D341Med (cell line): ENCODE measurements at regions not wholly inside any gene's neighbourhood (a gene's known extent, or its start where the extent isn't known, plus 50 kb on each side); places are given as distances from the start of the nearest gene placed in this dataset.
"Not testable (repeated sequence)": the region's sequence is repeated elsewhere in the genome, so short reads cannot be mapped to it uniquely, and the experiment has no call there.

Experiments
- DNase-seq: peaks from one replicate; pipeline ENCODE4 v3.0.0; 2012; ENCODE audit warnings: low spot score

DNA sequence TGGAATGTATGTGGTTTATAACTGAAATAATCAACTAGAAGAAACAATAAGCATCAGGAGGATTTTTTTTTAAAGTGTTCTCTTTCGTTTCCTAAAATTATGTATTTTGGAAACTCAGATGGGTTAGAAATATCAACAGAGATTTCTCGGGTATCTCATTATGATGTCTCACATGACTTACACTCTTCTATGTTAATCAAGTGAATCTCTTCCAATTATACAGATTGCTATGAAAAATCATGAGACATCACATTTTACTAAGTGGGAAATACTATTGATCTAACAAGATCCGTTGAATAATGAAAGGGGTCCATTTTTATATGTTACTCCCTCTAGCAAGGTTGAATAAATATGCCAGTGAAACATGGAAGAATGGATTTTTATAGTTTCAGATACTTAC, 54.7 kb upstream of the NRIP1 start:
- no peak for DNase-seq

DNA sequence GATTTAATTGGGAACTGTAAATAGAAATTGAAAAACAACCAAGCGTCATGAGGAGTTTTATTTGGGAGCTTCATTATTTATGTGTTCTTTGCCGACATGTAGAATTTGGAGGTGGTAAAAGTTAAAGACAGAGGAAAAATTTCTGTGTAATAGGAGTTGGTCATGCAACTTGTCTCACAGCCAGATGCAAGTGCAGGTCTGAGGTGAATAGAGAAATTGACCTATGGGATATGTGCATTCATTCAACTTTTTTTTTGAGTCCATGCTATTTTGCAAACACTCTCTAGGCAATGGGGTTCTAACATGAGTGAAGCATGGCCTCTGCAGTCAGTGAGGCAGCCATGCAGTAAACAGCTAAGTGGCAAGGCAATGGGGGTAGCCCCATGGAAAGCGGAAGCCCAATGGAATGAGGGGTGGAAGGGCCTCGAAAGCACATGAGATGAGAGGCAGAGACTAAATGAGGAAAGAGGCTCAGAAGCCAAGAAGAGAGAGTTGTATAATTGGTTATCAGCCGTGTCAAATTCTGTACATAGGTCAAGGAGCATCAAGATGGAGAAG, 56.4 kb upstream of the NRIP1 start:
- DNase-seq: no peak

DNA sequence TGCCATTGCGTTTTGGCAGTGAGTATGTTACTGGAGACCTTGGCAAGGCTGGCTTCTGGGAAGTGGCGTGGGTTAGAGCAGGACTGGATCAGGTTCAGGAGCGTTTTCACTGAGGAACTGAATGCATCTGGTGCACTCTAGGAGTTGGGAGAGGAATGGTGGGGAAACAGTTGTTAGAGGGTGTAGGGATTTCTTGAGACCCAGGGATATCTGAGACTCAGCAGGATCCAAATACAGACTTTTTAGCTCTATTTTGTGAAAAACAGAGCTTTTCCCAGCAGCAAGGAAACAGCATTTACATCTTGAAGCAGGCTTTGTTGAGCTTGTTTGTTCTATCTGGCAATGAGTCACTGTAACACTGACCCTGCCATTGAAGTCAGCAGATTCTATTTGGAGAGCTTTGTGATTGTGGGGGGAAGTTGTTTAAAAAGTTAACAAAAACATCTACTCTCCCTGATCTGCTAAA, 56.9 kb upstream of the NRIP1 start:
- no peak for DNase-seq

DNA sequence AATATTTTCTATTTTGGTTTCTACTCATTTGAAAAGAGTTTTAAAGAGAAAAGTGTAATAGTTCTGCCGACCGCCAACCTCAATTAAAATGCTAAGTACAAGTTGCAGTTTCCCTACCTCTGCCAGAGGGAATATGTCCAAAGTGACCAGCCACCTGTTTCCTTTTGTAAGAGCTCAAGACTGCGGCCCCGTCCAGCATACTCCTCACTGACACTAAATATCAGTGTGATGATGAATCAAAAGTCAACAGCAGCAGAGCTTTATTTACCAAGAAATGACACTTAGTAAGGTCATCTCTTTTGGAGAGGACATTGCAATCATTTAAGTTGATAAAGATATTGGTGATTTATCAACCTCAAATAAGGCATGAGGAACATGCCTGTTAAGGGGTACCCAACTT, 57.4 kb upstream of the NRIP1 start:
- DNase-seq: no peak

DNA sequence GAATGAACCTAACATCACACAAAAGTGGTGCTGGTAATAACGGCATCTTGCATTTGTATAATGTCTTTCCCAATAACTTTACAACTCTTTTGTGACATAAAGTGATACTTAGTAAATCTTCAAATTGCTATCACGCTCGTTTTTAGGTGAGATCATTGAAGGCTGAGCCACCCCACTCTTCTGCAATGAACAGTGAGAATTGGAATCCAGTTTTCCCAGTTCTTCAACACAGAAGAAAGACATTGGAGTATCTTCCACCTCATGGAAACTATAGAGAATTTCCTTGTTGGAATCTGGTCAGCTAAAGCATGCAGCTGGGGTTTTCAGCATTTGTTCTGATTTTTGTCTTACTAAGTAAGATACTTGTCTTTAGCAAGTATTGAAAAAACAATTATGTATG, 59.9 kb upstream of the NRIP1 start:
- no peak for DNase-seq

DNA sequence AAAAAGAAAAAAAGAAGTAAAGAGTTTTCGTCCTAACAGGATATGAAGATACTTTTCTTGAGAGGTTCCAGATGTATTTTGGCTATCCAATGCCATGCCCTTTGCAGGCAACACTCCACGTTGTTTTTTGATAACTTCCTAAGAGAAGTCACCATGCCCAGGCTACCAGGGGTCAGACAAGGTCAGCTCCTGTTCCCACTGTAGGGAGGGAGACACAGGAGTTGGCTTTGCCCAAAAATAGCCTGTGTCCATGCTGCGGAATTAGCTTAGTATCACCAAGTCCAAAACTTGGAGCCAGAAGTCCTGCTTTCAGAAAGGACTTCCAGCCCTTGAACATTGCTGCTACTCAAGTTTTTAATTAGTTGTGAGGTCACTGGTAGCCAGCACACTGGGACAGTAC, 62.1 kb upstream of the NRIP1 start:
- no peak for DNase-seq

DNA sequence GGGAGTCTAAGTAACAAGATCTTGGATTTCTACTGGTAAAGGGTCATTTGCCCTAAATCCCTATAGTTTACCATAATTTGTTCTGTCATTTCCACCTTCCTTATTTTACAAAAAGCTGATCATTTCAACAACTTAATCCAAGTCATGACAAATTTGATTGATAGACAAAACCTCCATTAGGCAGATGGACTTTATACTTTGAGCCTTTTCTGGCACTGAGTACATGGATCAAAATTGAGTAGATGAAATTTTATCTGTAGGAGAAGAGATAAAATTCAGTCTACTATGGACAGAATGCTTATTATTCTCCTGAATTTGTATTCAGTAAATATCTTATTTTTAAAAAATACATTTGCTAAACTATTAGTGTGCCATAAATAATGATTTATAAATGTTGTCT, 62.6 kb upstream of the NRIP1 start:
- no peak for DNase-seq

DNA sequence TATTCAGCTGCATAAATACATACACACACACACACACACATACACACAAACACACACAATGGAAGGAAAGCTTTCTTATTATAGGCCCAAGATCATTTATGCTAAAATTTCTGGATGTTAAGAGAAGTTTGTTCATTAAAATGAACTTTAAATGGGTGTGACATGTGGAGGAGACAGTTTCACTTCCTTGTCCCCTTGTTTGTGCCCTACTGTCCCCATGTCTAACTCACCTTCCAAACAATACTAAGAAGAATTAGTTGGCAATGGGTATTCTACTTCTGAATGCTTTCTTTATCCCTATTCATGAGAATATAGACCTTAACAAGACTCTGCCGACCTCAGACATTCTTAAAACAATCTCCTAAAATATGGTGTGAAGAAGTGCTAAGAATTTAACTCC, 63.5 kb upstream of the NRIP1 start:
- DNase-seq: no peak

DNA sequence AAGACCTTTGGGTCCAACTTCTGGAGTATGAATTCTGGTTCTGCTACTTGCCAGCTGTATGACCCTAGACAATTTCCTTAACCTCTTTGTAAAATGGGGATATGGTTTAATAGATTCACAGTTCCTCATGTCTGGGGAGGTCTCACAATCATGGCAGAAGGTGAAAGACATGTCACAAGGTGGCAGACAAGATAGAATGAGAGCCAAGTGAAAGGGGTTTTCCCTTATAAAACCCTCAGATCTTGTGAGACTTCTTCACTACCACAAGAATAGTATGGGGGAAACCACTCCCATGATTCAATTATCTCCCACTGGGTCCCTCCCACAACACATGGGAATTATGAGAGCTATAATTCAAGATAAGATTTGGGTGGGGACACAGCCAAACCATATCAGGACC, 63.9 kb upstream of the NRIP1 start:
- not testable (repeated sequence) for DNase-seq

DNA sequence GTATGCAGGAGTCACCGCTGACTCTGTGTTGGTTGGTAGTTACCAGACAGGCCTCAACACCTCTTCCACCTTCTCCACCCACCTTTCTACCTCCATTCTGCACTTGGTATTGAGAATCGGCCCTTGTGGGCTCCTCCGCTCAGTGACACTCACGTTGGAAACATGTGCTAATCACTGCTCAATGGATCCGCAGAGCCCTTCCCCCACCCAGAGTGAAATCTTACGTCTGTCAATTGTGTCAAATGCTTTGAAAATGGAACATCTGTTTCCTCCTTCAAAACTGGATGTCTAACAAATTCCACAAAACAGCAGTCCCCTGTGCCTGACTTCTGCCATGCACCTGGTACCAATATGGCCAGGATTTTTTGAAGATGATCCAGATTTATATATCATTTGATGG, 65.5 kb upstream of the NRIP1 start:
- DNase-seq: no peak

DNA sequence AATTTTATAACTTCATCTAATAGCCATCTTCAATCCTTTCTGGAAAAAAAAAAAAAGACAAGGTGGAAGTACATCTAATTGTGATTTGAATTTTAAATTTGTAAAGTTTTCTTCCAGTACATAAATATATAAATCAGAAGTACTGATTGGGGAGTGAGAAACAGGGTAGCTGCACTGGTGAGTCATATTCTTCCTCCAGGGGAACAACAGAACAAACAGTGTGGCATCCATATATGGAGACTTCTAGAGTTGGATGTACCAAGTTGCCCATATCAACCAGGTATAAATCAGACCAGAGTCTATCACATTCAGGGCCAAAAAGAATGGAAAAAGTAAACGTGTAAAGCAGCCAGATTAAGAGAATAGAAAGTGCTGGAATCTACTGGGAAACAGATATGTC, 66.0 kb upstream of the NRIP1 start:
- no peak for DNase-seq

DNA sequence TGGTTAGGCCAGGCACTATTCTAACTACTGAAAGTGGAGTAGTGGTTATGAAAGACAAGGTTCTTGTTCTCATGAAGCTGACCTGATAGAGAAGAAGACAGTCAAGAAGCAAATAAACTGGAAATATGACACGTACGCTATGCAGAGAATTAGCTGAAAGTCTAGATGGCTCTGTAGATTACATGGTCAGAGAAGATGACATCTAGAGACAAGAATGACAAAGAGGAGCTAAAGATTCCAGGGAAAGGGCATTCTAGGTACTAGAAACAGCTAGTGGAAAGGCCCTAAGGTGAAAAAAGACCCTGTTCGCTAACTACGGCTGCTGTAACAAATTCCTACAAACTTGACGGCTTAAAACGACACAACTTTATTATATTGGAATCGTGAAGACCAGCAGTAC, 68.0 kb upstream of the NRIP1 start:
- no peak for DNase-seq

DNA sequence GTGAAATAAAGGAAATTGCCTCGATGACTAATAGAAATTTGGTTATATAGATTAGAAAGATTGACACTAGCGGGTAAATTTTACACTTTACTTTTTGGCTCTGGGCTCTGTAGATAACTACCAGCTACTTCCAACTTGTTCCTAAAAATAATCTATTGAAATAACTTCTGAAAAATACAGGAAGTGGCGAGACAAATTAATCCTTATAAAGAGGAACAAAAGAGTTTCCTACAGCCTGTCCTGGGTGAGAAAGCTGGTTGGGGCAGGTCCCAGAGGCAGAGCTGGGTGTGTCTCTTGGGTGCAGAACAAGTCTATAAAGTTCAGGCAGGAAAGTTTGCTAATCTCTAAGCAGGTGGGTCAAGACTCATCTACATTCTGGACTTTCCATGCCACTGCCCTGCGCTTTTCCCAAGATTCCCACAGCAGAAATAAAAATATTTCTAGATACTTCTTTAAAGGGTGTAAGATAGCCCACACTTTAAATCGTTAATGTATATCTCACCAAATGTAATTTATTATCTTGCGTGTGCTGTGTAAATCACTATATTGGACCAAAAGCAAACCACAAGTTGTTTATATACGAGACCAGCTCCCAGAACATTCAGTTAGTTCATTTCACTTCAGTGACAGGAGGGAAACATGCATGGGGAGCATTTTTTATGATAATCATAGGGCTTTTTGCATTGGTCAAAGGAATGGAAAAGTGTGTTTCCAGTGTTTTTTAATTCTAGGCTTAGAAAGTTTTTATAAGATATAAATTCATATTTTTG, 70.1 kb upstream of the NRIP1 start:
- no peak for DNase-seq

DNA sequence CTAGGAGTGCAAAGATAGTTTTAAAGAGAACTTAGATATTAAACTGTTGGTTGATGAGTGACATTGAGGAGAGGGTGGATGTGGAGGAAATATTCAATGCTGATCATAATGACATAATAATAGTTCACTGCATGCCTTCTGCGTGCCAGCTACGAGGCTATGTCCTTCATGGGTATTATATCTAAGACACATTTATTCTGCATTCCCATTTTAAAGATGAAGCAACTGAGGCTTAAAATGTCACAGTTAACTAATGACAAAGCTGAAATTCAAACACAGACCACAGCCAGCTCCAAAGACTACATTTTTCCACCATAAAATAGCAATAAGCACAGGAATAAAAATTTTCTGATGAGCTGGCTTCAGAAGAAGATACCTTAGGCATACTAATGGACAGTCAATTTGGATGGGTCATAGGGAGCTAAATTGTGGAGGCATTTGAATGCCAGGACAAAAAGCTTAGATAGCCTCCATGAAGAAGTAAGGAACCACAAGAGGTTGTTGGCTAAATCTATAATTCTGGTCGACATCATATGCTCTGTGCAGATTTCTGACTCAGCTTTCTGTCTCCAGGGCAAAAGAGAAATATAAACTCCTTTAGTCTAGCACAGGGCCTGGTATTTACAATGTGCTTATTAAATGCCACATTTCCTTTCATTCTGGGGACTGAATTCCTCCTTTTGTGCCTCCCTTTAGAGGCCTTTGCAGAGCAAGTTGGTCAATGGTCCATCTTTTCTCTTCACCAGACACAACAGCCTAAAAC, 71.2 kb upstream of the NRIP1 start:
- DNase-seq: no peak

DNA sequence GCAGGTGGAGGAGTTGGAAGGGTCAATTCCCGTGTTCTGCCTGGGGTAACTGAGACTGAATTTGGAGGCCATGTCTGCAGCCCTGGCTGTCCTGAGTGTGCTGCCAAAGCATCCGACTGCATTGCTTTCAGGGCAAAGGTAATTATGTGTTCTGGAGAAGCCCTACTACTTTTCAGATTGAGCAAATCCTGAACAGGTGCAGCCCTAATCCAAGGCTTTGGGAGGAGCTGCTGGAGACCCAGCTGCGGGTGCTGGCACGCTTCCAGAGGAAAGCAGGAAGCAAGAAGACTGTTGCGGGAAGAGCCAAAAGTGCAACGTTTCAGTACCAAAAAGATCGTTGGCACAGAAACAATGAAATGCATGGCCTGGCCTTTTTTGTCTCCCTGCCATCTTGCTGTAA, 73.7 kb upstream of the NRIP1 start:
- peak; percentile 71 for DNase-seq

DNA sequence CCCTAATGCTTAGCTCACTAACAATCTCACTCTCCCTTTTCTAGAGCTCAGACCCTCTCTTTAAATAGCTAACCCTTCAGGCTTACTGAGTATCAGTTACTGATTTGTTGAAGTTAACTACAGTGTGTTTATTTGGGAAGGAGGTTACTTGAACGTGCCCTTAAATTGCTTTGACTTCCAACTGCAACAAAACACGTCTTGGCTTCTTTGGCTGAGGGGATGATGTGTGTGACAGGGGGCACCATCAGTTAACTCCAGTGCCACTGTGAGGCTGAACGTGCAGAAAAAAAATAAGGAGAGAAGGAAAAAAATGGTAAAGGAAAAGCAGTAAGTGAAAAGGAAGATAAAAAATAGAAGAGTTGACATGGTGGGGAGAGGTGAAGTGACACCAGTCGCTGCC, 75.1 kb upstream of the NRIP1 start:
- DNase-seq: no peak

DNA sequence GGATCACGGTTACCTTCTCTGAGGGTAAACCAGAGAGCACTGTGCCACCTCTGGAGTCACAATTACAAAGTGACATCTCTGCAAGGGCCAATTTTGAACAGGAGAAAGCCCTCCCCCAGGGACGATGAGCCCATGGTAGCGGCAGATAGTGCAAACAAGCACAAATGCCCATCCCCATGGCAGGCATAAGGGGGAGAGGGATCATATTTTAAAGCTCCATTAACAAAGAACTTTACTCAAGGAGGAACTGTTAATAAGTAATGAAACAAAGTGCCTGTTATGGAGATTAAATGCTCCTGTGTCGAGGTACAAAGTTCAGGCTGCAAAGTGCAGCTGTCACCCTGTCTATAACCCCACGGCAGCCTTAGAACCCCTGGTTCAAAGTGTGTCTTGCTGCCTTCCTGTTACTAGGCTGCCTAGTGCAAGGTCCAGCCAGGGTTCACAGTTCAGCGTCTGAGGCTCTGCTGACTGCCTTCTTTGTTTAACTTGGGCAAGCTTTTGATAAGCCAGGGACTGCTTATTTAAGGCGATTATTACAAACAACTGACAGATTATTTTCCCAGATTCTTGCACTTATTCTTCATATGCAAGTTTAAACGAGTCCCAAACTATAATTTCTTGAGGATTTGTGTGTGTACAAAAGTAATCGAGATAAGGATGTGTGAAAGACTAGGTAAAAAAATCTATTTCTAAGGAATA, 75.7 kb upstream of the NRIP1 start:
- peak; percentile 42 for DNase-seq

DNA sequence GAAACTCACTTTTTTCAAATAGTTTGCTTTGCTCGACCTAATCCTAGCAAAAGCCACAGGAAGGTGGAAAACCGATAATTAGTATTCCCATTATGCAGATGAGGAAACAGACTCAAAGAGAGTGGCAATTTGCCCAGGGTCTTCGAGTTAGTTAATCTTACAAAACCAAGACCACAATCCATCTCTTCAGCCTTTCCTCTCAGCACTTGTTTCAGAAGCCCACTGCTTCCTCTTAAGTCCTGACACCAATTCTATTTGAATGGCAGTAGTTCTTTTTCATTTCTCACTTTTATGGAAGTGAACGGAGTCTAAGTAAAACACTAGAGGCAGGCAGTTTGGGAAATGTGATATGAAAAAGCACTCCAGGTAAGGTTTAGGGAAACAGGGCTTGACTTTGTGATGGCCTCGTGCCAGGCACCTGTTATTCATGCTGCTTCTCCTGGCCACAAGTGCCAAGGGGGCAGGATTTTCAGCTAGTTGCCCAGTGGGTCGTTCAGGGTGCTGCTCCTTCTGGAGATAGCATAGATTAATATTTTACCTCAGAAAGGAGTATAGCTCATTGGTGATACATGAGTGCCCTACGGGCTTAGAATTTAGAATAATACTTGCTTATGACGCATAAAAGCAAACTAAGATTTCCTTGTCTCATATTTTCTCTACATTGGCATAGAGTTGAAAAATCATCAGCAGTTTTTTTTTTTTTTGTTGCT, 76.6 kb upstream of the NRIP1 start:
- no peak for DNase-seq

DNA sequence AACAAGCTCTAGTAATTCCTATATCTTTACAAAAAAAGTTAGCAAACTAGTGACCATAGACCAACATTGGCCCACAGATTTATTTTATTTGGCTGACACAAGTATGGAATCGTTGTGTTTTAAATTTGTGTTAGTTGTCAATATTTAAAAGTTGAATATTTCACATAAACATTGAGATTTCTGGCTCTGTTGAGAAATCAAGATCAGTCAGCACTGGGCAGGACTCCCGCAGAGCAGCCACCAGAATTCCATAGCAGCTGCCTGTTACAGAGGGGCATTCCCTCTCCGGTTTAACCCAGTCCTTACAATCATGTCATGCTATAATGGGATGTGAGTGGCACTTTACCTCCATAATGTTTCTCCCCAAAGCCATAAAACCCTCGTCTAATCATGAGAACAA, 79.2 kb upstream of the NRIP1 start:
- DNase-seq: no peak

DNA sequence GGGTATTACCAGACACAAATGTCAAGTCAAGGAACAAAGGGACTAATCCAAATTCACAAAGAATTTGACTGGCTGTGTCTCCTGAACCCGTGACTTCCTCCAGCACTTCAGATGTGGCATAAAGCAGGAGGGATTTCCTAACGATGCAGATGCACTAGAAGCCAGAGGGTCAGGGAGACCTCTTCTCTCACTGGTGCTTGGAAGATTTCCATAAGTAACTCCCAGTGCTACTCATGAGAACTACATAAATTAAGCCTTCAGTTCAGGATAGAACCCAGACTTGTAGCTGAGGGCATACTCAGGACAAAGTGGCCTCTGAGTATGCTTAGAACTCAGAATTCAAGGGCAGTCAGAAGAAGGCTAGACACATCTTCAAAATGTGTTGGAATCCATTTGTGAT, 83.6 kb upstream of the NRIP1 start:
- no peak for DNase-seq

DNA sequence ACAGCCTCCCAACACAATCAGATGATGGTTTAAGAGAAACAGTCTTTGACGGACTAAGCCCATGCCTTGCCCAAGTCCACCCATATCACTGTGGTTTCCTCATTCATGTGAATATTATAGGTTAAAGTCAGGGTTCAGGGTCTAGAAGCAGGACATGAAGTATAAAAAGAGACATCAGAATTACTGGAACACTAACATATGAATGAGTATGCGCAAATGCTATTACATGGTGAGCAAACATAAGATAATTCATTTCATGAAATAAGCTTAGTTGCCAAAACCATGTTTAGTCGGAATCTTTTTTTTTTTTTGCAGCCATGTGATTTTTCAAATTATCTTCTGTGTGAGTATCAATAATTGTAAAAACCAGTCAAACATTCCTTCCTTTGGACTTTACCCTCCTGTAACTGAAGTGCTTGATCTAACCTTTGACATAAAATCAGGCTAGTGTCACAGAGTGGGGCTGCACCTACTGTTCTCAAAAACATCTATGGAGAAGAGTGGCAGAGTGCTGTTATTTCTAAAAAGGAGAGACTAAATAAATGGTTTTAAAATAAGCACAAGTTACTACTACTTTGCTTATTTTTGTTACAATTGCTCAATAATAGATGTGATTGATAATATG, 84.9 kb upstream of the NRIP1 start:
- DNase-seq: no peak
